Tibial artery (tissue), 4 donors: ENCODE measurements at regions not wholly inside any gene's neighbourhood (a gene's known extent, or its start where the extent isn't known, plus 50 kb on each side); places are given as distances from the start of the nearest gene placed in this dataset.
"Not testable (repeated sequence)": the region's sequence is repeated elsewhere in the genome, so short reads cannot be mapped to it uniquely, and the experiment has no call there.

Experiments
- DNase-seq, 2 donors: peaks; one replicate each; pipeline ENCODE4 v3.0.0-alpha.2; 2019
- H3K27ac ChIP-seq, 2 donors: fragments of 200-600 bp; sonication (generic) in 1 of 2; 1 replicate in 1 of 2; 2 replicates in 1 of 2; pipeline ENCODE4 v1.5.1; 2018 to 2019; ENCODE audit warnings: mild to moderate bottlenecking in 1 of 2
- H3K27me3 ChIP-seq, 2 donors: fragments of 200-600 bp; sonication (generic) in 1 of 2; one replicate each; pipeline versions ENCODE4 v1.5.1 to v1.6.0; 2016 to 2019
- H3K36me3 ChIP-seq, 3 donors: fragments of 200-600 bp; sonication (generic) in 2 of 3; one replicate each; pipeline ENCODE4 v1.5.1; 2016 to 2019; ENCODE audit warnings: mild to moderate bottlenecking in 2 of 3
- H3K4me1 ChIP-seq, 4 donors: fragments of 200-600 bp; sonication (generic) in 2 of 4; 1 replicate in 3 of 4; 2 replicates in 1 of 4; pipeline ENCODE4 v1.5.1; 2016 to 2019
- H3K4me3 ChIP-seq, 2 donors: fragments of 200-600 bp; sonication (generic) in 1 of 2; 1 replicate in 1 of 2; 2 replicates in 1 of 2; pipeline ENCODE4 v1.5.1; 2018 to 2019; ENCODE audit warnings: mild to moderate bottlenecking in 2 of 2
- H3K9me3 ChIP-seq, 3 donors: fragments of 200-600 bp; sonication (generic) in 1 of 3; one replicate each; pipeline ENCODE4 v1.5.1; 2016 to 2019
- CTCF ChIP-seq, 2 experiments: fragments of 200-600 bp in 1 of 2; fragments of 450-650 bp in 1 of 2; IDR thresholded peaks; one replicate each; pipeline ENCODE4 v1.5.1; 2017 to 2019; ENCODE audit warnings: antibody characterized with exemption in 2 of 2, mild to moderate bottlenecking in 1 of 2, moderate library complexity in 1 of 2
- intact Hi-C: fragments of 100-400 bp; cut with DNase I; formaldehyde crosslinking; loops from one replicate; pipeline ENCODE4 v1.15.0; 2023; ENCODE audit warnings: low total_unique reads

- Histone ChIP-seq H3K4me1 (no peaks in the 10 kb centered on the region), H3K27me3 (no peaks in the 10 kb centered on the region), H3K27ac (no peak overlapping the region), H3K36me3 (no peaks in the 10 kb centered on the region), H3K4me3 (no peak overlapping the region), H3K9me3 (no peaks in the 10 kb centered on the region)
- no peak for TF ChIP-seq CTCF (IDR thresholded peaks at IDR 0.05)
- DNase-seq, result no peak
- intact Hi-C loops, result no loop called here
Measured at GRCh38 chr4:33961761-33962160, 2282.6 kb downstream of the ARAP2 start.

- TF ChIP-seq CTCF (IDR thresholded peaks at IDR 0.05), result no peak
Measured at GRCh38 chr4:33966808-33967207, 2277.5 kb downstream of the ARAP2 start.

GRCh38 chr4:33974270-33974669, 2270.0 kb downstream of the ARAP2 start:
- H3K9me3 ChIP-seq, result no peaks in the 10 kb centered on the region
- TF ChIP-seq CTCF (IDR thresholded peaks at IDR 0.05), result no peak
- DNase-seq, result no peak
- no peak overlapping the region for H3K27ac ChIP-seq
- H3K36me3 ChIP-seq, result no peaks in the 10 kb centered on the region
- no peaks in the 10 kb centered on the region for H3K27me3 ChIP-seq
- no peaks in the 10 kb centered on the region for H3K4me1 ChIP-seq
- intact Hi-C loops, result no loop called here
- H3K4me3 ChIP-seq, result no peak overlapping the region

More at GRCh38 chr4:33966808-33967207, 2277.5 kb downstream of the ARAP2 start:
- Histone ChIP-seq H3K36me3 (no peaks in the 10 kb centered on the region), H3K27ac (no peak overlapping the region), H3K27me3 (no peaks in the 10 kb centered on the region), H3K9me3 (no peaks in the 10 kb centered on the region), H3K4me3 (no peak overlapping the region), H3K4me1 (no peaks in the 10 kb centered on the region)
- intact Hi-C loops, result no loop called here
- no peak for DNase-seq

GRCh38 chr4:33975995-33976394, 2268.3 kb downstream of the ARAP2 start:
- Histone ChIP-seq H3K9me3 (no peaks in the 10 kb centered on the region), H3K4me3 (no peak overlapping the region), H3K27me3 (no peaks in the 10 kb centered on the region), H3K27ac (no peak overlapping the region), H3K36me3 (no peaks in the 10 kb centered on the region), H3K4me1 (no peaks in the 10 kb centered on the region)
- DNase-seq, result no peak
- no peak for TF ChIP-seq CTCF (IDR thresholded peaks at IDR 0.05)
- intact Hi-C loops, result no loop called here

- H3K9me3 ChIP-seq, intact Hi-C loops: not testable (repeated sequence)
Measured at GRCh38 chr4:33979781-33980180, 2264.5 kb downstream of the ARAP2 start.

GRCh38 chr4:33980361-33980760, 2264.0 kb downstream of the ARAP2 start:
- DNase-seq, result no peak
- Histone ChIP-seq H3K27ac (no peak overlapping the region), H3K4me1 (no peaks in the 10 kb centered on the region), H3K9me3 (no peaks in the 10 kb centered on the region), H3K4me3 (no peak overlapping the region), H3K27me3 (no peaks in the 10 kb centered on the region), H3K36me3 (no peaks in the 10 kb centered on the region)
- TF ChIP-seq CTCF (IDR thresholded peaks at IDR 0.05), result no peak
- intact Hi-C loops, result no loop called here

More at GRCh38 chr4:33979781-33980180, 2264.5 kb downstream of the ARAP2 start:
- not testable (repeated sequence) for H3K36me3 ChIP-seq, H3K27me3 ChIP-seq, H3K4me1 ChIP-seq, H3K27ac ChIP-seq, DNase-seq, H3K4me3 ChIP-seq
